ENCODE measurements at regions not wholly inside any gene's neighbourhood (a gene's known extent, or its start where the extent isn't known, plus 50 kb on each side); places are given as distances from the start of the nearest gene placed in this dataset.

DNA sequence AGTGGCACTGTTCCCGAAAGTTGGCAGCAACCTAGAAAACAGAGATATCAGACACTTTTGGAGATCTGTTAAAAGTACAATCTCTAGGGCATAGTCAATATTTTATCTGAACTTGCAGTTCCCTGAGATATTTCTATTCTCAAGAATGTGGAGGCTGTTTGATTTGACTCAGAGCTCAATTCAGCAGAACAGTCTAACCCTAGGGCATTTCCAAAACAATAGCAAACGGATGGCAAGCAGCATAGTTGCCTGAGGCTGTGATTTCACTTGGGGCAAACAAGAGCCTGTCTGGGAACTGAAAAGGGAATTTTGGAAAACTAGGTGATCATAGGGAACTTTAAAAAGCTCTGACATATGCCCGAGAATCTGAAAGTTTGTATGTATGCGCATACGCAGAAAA is 772.8 kb upstream of the LRRTM1 start:
- TF ChIP-seq, protein P1, sequence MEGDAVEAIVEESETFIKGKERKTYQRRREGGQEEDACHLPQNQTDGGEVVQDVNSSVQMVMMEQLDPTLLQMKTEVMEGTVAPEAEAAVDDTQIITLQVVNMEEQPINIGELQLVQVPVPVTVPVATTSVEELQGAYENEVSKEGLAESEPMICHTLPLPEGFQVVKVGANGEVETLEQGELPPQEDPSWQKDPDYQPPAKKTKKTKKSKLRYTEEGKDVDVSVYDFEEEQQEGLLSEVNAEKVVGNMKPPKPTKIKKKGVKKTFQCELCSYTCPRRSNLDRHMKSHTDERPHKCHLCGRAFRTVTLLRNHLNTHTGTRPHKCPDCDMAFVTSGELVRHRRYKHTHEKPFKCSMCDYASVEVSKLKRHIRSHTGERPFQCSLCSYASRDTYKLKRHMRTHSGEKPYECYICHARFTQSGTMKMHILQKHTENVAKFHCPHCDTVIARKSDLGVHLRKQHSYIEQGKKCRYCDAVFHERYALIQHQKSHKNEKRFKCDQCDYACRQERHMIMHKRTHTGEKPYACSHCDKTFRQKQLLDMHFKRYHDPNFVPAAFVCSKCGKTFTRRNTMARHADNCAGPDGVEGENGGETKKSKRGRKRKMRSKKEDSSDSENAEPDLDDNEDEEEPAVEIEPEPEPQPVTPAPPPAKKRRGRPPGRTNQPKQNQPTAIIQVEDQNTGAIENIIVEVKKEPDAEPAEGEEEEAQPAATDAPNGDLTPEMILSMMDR (conservative IDR thresholded peaks at IDR 0.05 in 1 of 2, IDR thresholded peaks at IDR 0.05 in 1 of 2; ENCODE audit: low read depth in 1 of 2, low read length in 2 of 2): no peak
- no peak for TF ChIP-seq EZH2 (IDR thresholded peaks at IDR 0.05; ENCODE audit: low read length, missing control alignments)

All from fibroblast of lung (primary cell).